ENCODE measurements at regions not wholly inside any gene's neighbourhood (a gene's known extent, or its start where the extent isn't known, plus 50 kb on each side); places are given as distances from the start of the nearest gene placed in this dataset.

DNA sequence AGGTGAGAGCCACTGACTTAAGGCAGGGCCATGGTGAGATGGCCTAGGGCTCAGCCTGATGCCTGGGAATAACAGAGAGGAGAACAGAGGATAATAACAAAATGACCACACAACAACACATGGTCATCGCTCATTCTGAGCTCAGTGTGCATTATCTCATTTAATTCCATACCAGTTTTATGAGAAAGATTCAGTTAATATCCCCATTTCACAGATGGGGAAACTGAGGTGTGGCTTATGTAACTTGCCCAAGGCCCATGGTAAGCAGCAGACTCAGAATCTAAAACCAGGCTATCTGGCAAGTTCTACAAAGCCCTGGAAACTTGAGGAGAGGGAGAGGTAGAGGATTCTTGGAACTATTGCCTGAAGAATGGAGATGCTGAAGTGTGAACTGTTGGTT is 200.9 kb upstream of the PMEPA1 start:
- Histone ChIP-seq H3K36me3 (no peaks in the 10 kb centered on the region), H3K27me3 (peaks cover 0 to 16% (median 0%) of the 10 kb centered on the region in 4 donors), H3K4me3 (no peak overlapping the region), H3K27ac (replicated peaks in 1 of 4) (no peak overlapping the region), H3K4me1 (peaks cover 0 to 7% (median 0%) of the 10 kb centered on the region in 4 donors), H3K9me3 (no peaks in the 10 kb centered on the region)
- TF ChIP-seq POLR2A (IDR thresholded peaks at IDR 0.05; ENCODE audit: low read depth) = no peak
- TF ChIP-seq, protein P1, sequence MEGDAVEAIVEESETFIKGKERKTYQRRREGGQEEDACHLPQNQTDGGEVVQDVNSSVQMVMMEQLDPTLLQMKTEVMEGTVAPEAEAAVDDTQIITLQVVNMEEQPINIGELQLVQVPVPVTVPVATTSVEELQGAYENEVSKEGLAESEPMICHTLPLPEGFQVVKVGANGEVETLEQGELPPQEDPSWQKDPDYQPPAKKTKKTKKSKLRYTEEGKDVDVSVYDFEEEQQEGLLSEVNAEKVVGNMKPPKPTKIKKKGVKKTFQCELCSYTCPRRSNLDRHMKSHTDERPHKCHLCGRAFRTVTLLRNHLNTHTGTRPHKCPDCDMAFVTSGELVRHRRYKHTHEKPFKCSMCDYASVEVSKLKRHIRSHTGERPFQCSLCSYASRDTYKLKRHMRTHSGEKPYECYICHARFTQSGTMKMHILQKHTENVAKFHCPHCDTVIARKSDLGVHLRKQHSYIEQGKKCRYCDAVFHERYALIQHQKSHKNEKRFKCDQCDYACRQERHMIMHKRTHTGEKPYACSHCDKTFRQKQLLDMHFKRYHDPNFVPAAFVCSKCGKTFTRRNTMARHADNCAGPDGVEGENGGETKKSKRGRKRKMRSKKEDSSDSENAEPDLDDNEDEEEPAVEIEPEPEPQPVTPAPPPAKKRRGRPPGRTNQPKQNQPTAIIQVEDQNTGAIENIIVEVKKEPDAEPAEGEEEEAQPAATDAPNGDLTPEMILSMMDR (IDR thresholded peaks at IDR 0.05) = no peak
- no peak for TF ChIP-seq EP300 (IDR thresholded peaks at IDR 0.05)
- TF ChIP-seq POLR2AphosphoS5 (IDR thresholded peaks at IDR 0.05) = no peak
- 100% methylated on average over 1 of the region's 1 CpG for WGBS
- no peak for DNase-seq (ENCODE audit: extremely low spot score)
- intact Hi-C loops (cut with DNase I) = no loop called here

DNA sequence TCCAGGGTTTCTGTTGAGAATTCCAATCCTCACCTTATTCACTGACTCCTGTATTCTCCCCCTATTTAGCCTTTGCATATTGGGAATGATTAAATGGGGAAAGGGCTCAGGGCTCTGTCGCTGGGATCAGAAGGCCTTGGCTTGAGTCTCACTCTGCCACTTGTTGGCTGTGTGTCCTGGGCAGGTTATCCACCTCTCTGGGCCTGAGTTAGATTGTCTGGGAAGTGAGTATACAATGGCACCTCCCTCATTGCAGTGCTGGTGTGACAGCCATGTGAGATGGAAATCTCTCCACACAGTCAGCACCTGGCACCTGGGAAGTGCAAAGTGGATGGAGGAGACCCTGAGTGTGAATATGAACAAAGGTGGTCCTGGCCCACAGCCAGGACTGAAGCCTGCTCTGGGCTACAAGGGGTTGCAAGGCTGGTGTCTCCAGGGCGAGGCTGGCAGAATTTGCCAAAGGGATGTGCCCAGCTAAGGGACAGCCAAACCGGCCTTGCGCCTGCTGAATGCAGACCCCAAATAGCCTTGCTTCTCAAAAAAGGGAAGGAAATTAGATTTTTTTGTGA is 200.0 kb upstream of the PMEPA1 start:
- no peak overlapping the region for H3K4me3 ChIP-seq
- intact Hi-C loops (cut with DNase I) = no loop called here
- H3K36me3 ChIP-seq = no peaks in the 10 kb centered on the region
- no peak for TF ChIP-seq POLR2AphosphoS5 (IDR thresholded peaks at IDR 0.05)
- TF ChIP-seq EP300 (IDR thresholded peaks at IDR 0.05) = no peak
- DNase-seq (ENCODE audit: extremely low spot score) = no peak
- peaks cover 0 to 7% (median 0%) of the 10 kb centered on the region in 4 donors for H3K4me1 ChIP-seq
- H3K27me3 ChIP-seq = peaks cover 0 to 16% (median 0%) of the 10 kb centered on the region in 4 donors
- H3K9me3 ChIP-seq = no peaks in the 10 kb centered on the region
- no peak overlapping the region for H3K27ac ChIP-seq (replicated peaks in 1 of 4)
- 80% methylated on average over 4 of the region's 4 CpGs for WGBS

DNA sequence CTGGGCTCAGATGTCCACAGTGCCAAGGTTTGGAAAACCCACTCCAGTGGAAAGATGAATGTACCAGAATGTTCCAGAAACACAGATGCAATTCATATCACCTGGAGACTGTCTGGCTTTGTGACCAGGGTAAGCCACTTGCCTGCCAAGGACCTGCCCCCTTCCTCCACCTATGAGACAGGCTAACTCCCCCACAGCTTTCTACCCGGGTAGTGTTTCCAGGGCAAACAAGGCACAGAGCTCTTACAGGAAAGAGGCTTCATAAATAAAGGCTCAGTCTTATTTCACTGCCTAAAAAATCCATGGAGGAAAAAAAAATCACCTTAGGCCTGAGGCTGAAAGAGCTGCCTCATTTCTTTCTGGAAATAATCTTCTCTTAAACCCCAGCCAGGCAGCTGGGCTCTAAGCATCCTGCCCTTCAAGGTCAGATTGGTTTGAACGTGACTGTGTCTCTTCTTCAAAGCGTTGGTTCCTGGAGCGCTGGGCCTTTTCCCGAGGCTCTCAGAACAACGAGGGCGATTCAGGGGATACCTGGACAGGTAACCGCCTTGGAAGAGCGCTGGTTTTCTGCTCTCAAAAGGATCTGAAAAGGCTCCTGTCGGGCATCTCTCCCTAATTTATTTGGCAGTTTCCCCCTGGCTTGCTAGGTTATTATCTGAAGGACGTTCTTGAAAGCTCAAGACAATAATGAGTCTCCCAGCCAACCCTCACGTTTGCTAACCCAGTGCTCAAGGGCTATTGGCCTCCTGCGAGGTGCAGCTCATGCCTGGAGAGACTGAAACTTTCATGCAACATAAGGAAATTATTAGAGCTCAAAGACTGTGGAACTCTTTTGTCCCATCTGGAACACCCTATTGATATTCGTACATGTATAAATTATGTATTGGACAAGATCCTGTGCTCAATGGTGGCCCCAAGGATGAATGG is 199.2 kb upstream of the PMEPA1 start:
- H3K4me1 ChIP-seq = peaks cover 0 to 7% (median 0%) of the 10 kb centered on the region in 4 donors
- no peaks in the 10 kb centered on the region for H3K9me3 ChIP-seq
- no peaks in the 10 kb centered on the region for H3K36me3 ChIP-seq
- intact Hi-C loops (cut with DNase I) = no loop called here
- WGBS = 89% methylated on average over 14 of the region's 14 CpGs
- no peak overlapping the region for H3K4me3 ChIP-seq
- DNase-seq (ENCODE audit: extremely low spot score) = no peak
- TF ChIP-seq POLR2AphosphoS5 (IDR thresholded peaks at IDR 0.05) (no peak), EP300 (IDR thresholded peaks at IDR 0.05) (no peak), POLR2A (IDR thresholded peaks at IDR 0.05; ENCODE audit: low read depth) (no peak)
- TF ChIP-seq, protein P1 (IDR thresholded peaks at IDR 0.05) = no peak
- no peak overlapping the region for H3K27ac ChIP-seq (replicated peaks in 1 of 4)
- H3K27me3 ChIP-seq = peaks cover 0 to 13% (median 0%) of the 10 kb centered on the region in 4 donors

DNA sequence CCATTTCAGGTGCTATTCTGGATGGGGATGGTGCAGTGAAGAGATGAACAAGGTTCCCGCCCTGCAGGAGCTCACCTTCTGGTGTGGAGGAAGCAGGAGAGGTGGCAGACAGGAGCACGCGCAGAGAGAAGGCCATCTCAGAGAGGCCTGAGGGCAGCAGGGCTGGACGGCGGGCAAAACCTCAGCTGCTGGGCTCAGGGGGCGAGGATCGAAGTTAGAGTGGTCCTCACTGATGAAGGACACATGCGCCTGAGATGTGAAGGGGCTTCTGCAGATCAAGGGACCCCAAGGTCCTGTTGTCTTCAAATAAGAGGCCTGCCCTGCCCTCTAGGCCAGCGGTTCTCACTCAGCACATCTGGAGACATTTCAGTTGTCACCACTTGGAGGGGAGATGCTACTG is 198.4 kb upstream of the PMEPA1 start:
- TF ChIP-seq, protein P1 (IDR thresholded peaks at IDR 0.05) = no peak
- TF ChIP-seq POLR2AphosphoS5 (IDR thresholded peaks at IDR 0.05) (no peak), POLR2A (IDR thresholded peaks at IDR 0.05; ENCODE audit: low read depth) (no peak), EP300 (IDR thresholded peaks at IDR 0.05) (no peak)
- 97% methylated on average over 8 of the region's 9 CpGs for WGBS
- H3K4me1 ChIP-seq = peaks cover 0 to 7% (median 0%) of the 10 kb centered on the region in 4 donors
- intact Hi-C loops (cut with DNase I) = no loop called here
- no peak overlapping the region for H3K27ac ChIP-seq (replicated peaks in 1 of 4)
- no peaks in the 10 kb centered on the region for H3K9me3 ChIP-seq
- H3K4me3 ChIP-seq = no peak overlapping the region
- DNase-seq (ENCODE audit: extremely low spot score) = no peak
- H3K27me3 ChIP-seq = peaks cover 0 to 11% (median 0%) of the 10 kb centered on the region in 4 donors
- no peaks in the 10 kb centered on the region for H3K36me3 ChIP-seq
